Smooth muscle cell (in vitro differentiated cells): ENCODE measurements at regions not wholly inside any gene's neighbourhood (a gene's known extent, or its start where the extent isn't known, plus 50 kb on each side); places are given as distances from the start of the nearest gene placed in this dataset.

Source experiments
- DNase-seq: peaks from one replicate; lab custom pipeline; 2025; ENCODE audit not compliant: unreplicated experiment; lab: John Stamatoyannopoulos, UW
- H2AFZ ChIP-seq: fragments of 200-600 bp; sonication (generic); 2 replicates; pipeline ENCODE4 v1.6.0; 2016; ENCODE audit warnings: antibody characterized with exemption, low read depth, mild to moderate bottlenecking
- H3F3A ChIP-seq: fragments of 200-600 bp; sonication (generic); 2 replicates; pipeline ENCODE4 v1.6.0; 2017; ENCODE audit warnings: antibody characterized with exemption, low read depth
- H3K27ac ChIP-seq: fragments of 200-600 bp; sonication (generic); 2 replicates; pipeline ENCODE4 v1.5.1; 2016; ENCODE audit warnings: low read depth, mild to moderate bottlenecking
- H3K27me3 ChIP-seq: fragments of 200-600 bp; sonication (generic); 2 replicates; pipeline ENCODE4 v1.6.1; 2016; ENCODE audit warnings: low read depth, mild to moderate bottlenecking
- H3K36me3 ChIP-seq: fragments of 200-600 bp; sonication (generic); 2 replicates; pipeline ENCODE4 v1.5.1; 2016; ENCODE audit warnings: low read depth
- H3K4me1 ChIP-seq: fragments of 200-600 bp; sonication (generic); 2 replicates; pipeline ENCODE4 v1.5.1; 2016; ENCODE audit warnings: low read depth
- H3K4me2 ChIP-seq: fragments of 200-600 bp; sonication (generic); 2 replicates; pipeline ENCODE4 v1.6.0; 2016; ENCODE audit warnings: mild to moderate bottlenecking
- H3K4me3 ChIP-seq: fragments of 200-600 bp; sonication (generic); 2 replicates; pipeline ENCODE4 v1.5.1; 2016; ENCODE audit warnings: mild to moderate bottlenecking
- H3K79me2 ChIP-seq: fragments of 200-600 bp; sonication (generic); 2 replicates; pipeline ENCODE4 v1.6.0; 2016; ENCODE audit warnings: low read depth, mild to moderate bottlenecking
- H3K9ac ChIP-seq: fragments of 200-600 bp; sonication (generic); 2 replicates; pipeline ENCODE4 v1.6.0; 2016; ENCODE audit warnings: low read depth
- H3K9me3 ChIP-seq: fragments of 200-600 bp; sonication (generic); replicated peaks from 2 replicates; pipeline ENCODE4 v1.5.1; 2016; ENCODE audit warnings: low read depth
- H4K20me1 ChIP-seq: fragments of 200-600 bp; sonication (generic); 2 replicates; pipeline ENCODE4 v1.6.0; 2016; ENCODE audit warnings: low read depth
- CTCF ChIP-seq: fragments of 200-600 bp; sonication (generic); IDR thresholded peaks from 2 replicates; pipeline ENCODE4 v1.5.1; 2017; ENCODE audit warnings: borderline replicate concordance, mild to moderate bottlenecking, antibody characterized with exemption; ENCODE audit not compliant: insufficient read depth, poor library complexity, severe bottlenecking
- WGBS: methylation state at CpG from one replicate; pipeline ENCODE4 v1.1.7; 2016; ENCODE audit warnings: low lambda C conversion rate; 5-methylcytosine and 5-hydroxymethylcytosine counted together

GRCh38 chr12:111006621-111007020, 86.2 kb upstream of the MYL2 start:
- H3K4me1 ChIP-seq, result no peaks in the 10 kb centered on the region
- H3K27me3 ChIP-seq, result peaks cover 8% of the 10 kb centered on the region
- no peaks in the 10 kb centered on the region for H3F3A ChIP-seq
- no peak overlapping the region for H3K9ac ChIP-seq
- 78% methylated on average over 2 of the region's 2 CpGs for WGBS
- no peak overlapping the region for H3K4me3 ChIP-seq
- no peaks in the 10 kb centered on the region for H3K79me2 ChIP-seq
- no peaks in the 10 kb centered on the region for H4K20me1 ChIP-seq
- no peak overlapping the region for H2AFZ ChIP-seq
- TF ChIP-seq CTCF, result no peak
- H3K4me2 ChIP-seq, result no peak overlapping the region
- no peaks in the 10 kb centered on the region for H3K36me3 ChIP-seq
- no peak for DNase-seq
- H3K27ac ChIP-seq, result no peak overlapping the region
- H3K9me3 ChIP-seq, result no peaks in the 10 kb centered on the region

GRCh38 chr12:110998971-110999370, 78.6 kb upstream of the MYL2 start:
- Histone ChIP-seq H2AFZ (no peak overlapping the region), H3K27ac (no peak overlapping the region), H3K4me2 (no peak overlapping the region), H3K36me3 (no peaks in the 10 kb centered on the region), H3K27me3 (no peaks in the 10 kb centered on the region), H3K4me3 (no peak overlapping the region), H3K9me3 (peaks cover 3% of the 10 kb centered on the region), H3K4me1 (no peaks in the 10 kb centered on the region), H3F3A (no peaks in the 10 kb centered on the region), H3K9ac (no peak overlapping the region), H3K79me2 (no peaks in the 10 kb centered on the region), H4K20me1 (no peaks in the 10 kb centered on the region)
- DNase-seq, result no peak
- TF ChIP-seq CTCF, result no peak
- WGBS, result 77% methylated on average over 2 of the region's 2 CpGs

- Histone ChIP-seq H3K79me2 (no peaks in the 10 kb centered on the region), H3K4me2 (no peak overlapping the region), H2AFZ (no peak overlapping the region), H3K9ac (no peak overlapping the region), H3K36me3 (no peaks in the 10 kb centered on the region), H3K27ac (no peak overlapping the region), H3K9me3 (peaks cover 3% of the 10 kb centered on the region), H3K4me1 (no peaks in the 10 kb centered on the region), H3K4me3 (no peak overlapping the region), H4K20me1 (no peaks in the 10 kb centered on the region), H3K27me3 (no peaks in the 10 kb centered on the region), H3F3A (no peaks in the 10 kb centered on the region)
- no peak for DNase-seq
- WGBS, result 75% methylated on average over 3 of the region's 3 CpGs
- TF ChIP-seq CTCF, result no peak
Measured at GRCh38 chr12:110998165-110998564, 77.8 kb upstream of the MYL2 start.

DNA sequence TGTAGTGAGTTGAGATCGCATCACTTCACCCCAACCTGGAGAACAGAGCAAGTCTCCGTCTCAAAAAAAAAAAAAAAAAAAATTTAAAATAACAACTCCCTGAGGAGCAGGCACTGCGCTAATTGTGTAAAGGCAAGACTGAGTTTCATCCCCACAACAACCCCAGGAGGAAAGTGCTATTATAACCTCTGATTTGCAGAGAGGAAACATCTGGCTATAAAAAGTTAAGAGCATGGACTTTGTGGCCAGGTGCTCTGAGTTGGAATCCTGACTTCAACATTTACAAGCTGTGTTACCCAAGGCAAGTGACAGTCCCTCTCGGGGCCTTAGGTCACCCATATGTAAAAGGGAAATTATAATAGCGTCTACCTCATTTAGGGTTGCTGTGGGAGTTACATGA, 76.0 kb upstream of the MYL2 start:
- no peaks in the 10 kb centered on the region for H3K36me3 ChIP-seq
- TF ChIP-seq CTCF, result no peak
- no peaks in the 10 kb centered on the region for H3K79me2 ChIP-seq
- 84% methylated on average over 5 of the region's 5 CpGs for WGBS
- no peak overlapping the region for H2AFZ ChIP-seq
- no peaks in the 10 kb centered on the region for H3F3A ChIP-seq
- H3K4me2 ChIP-seq, result no peak overlapping the region
- DNase-seq, result no peak
- peaks cover 3% of the 10 kb centered on the region for H3K9me3 ChIP-seq
- no peaks in the 10 kb centered on the region for H3K4me1 ChIP-seq
- no peak overlapping the region for H3K4me3 ChIP-seq
- H3K27ac ChIP-seq, result no peak overlapping the region
- no peaks in the 10 kb centered on the region for H4K20me1 ChIP-seq
- H3K27me3 ChIP-seq, result no peaks in the 10 kb centered on the region
- no peak overlapping the region for H3K9ac ChIP-seq
